CD14-positive monocyte (primary cell): ENCODE measurements at regions not wholly inside any gene's neighbourhood (a gene's known extent, or its start where the extent isn't known, plus 50 kb on each side); places are given as distances from the start of the nearest gene placed in this dataset.

Experiments
- DNase-seq, 3 donors: peaks; one replicate each; pipeline ENCODE4 v3.0.0-alpha.2; 2011 to 2022
- H2AFZ ChIP-seq: 2 replicates; pipeline ENCODE4 v1.6.0; 2012; ENCODE audit warnings: mild to moderate bottlenecking, low read depth, low read length, inconsistent platforms; ENCODE audit not compliant: insufficient read depth, poor library complexity, severe bottlenecking
- H3K27ac ChIP-seq, 2 donors: 1 replicate in 1 of 2; 2 replicates in 1 of 2; pipeline ENCODE4 v1.5.1; 2012 to 2013; ENCODE audit warnings: low read length in 2 of 2, control low read depth in 1 of 2, inconsistent platforms in 1 of 2, low read depth in 1 of 2, mild to moderate bottlenecking in 1 of 2
- H3K27me3 ChIP-seq, 2 donors: one replicate each; pipeline versions ENCODE4 v1.6.0 to v1.6.1; 2011 to 2013; ENCODE audit warnings: low read length in 2 of 2; ENCODE audit not compliant: control insufficient read depth in 2 of 2, insufficient read depth in 2 of 2
- H3K36me3 ChIP-seq, 2 donors: replicated peaks in 1 of 2; 1 replicate in 1 of 2; 2 replicates in 1 of 2; pipeline versions ENCODE4 v1.5.1 to v1.6.1; 2012 to 2013; ENCODE audit warnings: low read length in 2 of 2, control low read depth in 1 of 2, inconsistent platforms in 1 of 2, mild to moderate bottlenecking in 1 of 2; ENCODE audit not compliant: insufficient read depth in 2 of 2, control insufficient read depth in 1 of 2
- H3K4me1 ChIP-seq, 2 donors: 1 replicate in 1 of 2; 2 replicates in 1 of 2; pipeline versions ENCODE4 v1.5.1 to v1.6.1; 2012 to 2013; ENCODE audit warnings: low read length in 2 of 2, control low read depth in 1 of 2, inconsistent platforms in 1 of 2, mild to moderate bottlenecking in 1 of 2, moderate library complexity in 1 of 2; ENCODE audit not compliant: insufficient read depth in 2 of 2, control insufficient read depth in 1 of 2
- H3K4me2 ChIP-seq: replicated peaks from 2 replicates; pipeline ENCODE3; 2012; ENCODE audit warnings: low read length, moderate library complexity, mild to moderate bottlenecking; ENCODE audit not compliant: poor library complexity, severe bottlenecking; ENCODE audit errors: extremely low read depth
- H3K4me3 ChIP-seq, 3 experiments: fragments of 200-600 bp in 1 of 3; sonication (generic) in 1 of 3; replicated peaks in 1 of 3; 1 replicate in 2 of 3; 2 replicates in 1 of 3; pipeline ENCODE4 v1.5.1; 2011 to 2013; ENCODE audit warnings: low read length in 3 of 3, mild to moderate bottlenecking in 3 of 3, control low read depth in 2 of 3, low read depth in 2 of 3, inconsistent platforms in 1 of 3, moderate library complexity in 1 of 3
- H3K79me2 ChIP-seq: 2 replicates; pipeline ENCODE4 v1.6.0; 2012; ENCODE audit warnings: mild to moderate bottlenecking, control low read depth, inconsistent platforms, low read length, moderate library complexity; ENCODE audit not compliant: insufficient read depth
- H3K9ac ChIP-seq: 2 replicates; pipeline ENCODE4 v1.6.0; 2017; ENCODE audit warnings: low read length, mild to moderate bottlenecking; ENCODE audit not compliant: insufficient read depth, poor library complexity, severe bottlenecking
- H3K9me3 ChIP-seq, 2 donors: replicated peaks in 1 of 2; 1 replicate in 1 of 2; 2 replicates in 1 of 2; pipeline versions ENCODE4 v1.5.1 to v1.6.1; 2012 to 2013; ENCODE audit warnings: low read length in 2 of 2, control low read depth in 1 of 2; ENCODE audit not compliant: control insufficient read depth in 1 of 2, insufficient read depth in 1 of 2
- H4K20me1 ChIP-seq: 2 replicates; pipeline ENCODE4 v1.6.0; 2012; ENCODE audit warnings: mild to moderate bottlenecking, low read length, control low read depth, moderate library complexity; ENCODE audit not compliant: insufficient read depth
- H3K27ac Mint-ChIP-seq, 7 donors: one replicate each; pipeline ENCODE4 v1.8.0; 2020; ENCODE audit warnings: mild to moderate bottlenecking in 7 of 7, mixed read lengths in 7 of 7, moderate library complexity in 6 of 7, inconsistent platforms in 2 of 7
- H3K27me3 Mint-ChIP-seq, 3 donors: one replicate each; pipeline ENCODE4 v1.8.0; 2021 to 2022; ENCODE audit warnings: low read depth in 3 of 3, mild to moderate bottlenecking in 3 of 3, mixed read lengths in 3 of 3, moderate library complexity in 3 of 3, inconsistent platforms in 1 of 3
- H3K36me3 Mint-ChIP-seq, 2 donors: one replicate each; pipeline ENCODE4 v1.8.0; 2020; ENCODE audit warnings: mixed read lengths in 2 of 2, inconsistent platforms in 1 of 2, mild to moderate bottlenecking in 1 of 2
- H3K4me1 Mint-ChIP-seq: one replicate; pipeline ENCODE4 v1.8.0; 2020; ENCODE audit warnings: mild to moderate bottlenecking, mixed read lengths
- H3K4me3 Mint-ChIP-seq, 2 donors: one replicate each; pipeline ENCODE4 v1.8.0; 2020; ENCODE audit warnings: mild to moderate bottlenecking in 2 of 2, mixed read lengths in 2 of 2, moderate library complexity in 1 of 2
- H3K9me3 Mint-ChIP-seq, 7 donors: one replicate each; pipeline ENCODE4 v1.8.0; 2020 to 2022; ENCODE audit warnings: mixed read lengths in 7 of 7, mild to moderate bottlenecking in 6 of 7, moderate library complexity in 6 of 7, inconsistent platforms in 2 of 7
- WGBS: methylation state at CpG from one replicate; pipeline ENCODE4 v1.1.5; 2013; ENCODE audit warnings: missing lambda C conversion rate; ENCODE audit not compliant: insufficient coverage; 5-methylcytosine and 5-hydroxymethylcytosine counted together
- intact Hi-C, 2 donors: fragments of 100-400 bp; cut with micrococcal nuclease; formaldehyde crosslinking; loops; one replicate each; pipeline versions ENCODE4 v1.15.0 to v1.15.1; 2023
- TF ChIP-seq, protein P1 (sequence below): fragments of 200-600 bp; IDR thresholded peaks from one replicate; pipeline ENCODE4 v1.8.0; 2022; ENCODE audit warnings: antibody characterized with exemption, mild to moderate bottlenecking

DNA sequence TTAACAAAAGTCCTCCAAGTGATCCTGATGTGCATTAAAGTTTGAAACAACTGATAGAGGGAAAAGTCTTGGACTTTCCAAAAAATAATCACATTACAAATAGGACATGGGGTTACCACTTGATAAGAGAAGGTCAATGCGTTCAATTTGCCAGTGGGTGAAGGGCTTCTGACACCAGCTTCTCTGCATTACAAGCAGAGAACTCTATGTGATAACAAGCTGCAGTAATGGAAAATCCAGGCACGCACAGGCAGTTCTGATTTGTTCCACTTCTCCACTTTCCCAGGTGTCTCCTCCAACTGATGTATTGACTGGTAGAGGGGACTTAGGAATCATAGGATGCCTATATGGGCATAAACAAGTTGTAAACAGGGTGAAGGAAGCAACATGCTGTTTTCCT, 234.0 kb upstream of the MGAT5 start:
- intact Hi-C loops: no loop called here
- TF ChIP-seq, protein P1, sequence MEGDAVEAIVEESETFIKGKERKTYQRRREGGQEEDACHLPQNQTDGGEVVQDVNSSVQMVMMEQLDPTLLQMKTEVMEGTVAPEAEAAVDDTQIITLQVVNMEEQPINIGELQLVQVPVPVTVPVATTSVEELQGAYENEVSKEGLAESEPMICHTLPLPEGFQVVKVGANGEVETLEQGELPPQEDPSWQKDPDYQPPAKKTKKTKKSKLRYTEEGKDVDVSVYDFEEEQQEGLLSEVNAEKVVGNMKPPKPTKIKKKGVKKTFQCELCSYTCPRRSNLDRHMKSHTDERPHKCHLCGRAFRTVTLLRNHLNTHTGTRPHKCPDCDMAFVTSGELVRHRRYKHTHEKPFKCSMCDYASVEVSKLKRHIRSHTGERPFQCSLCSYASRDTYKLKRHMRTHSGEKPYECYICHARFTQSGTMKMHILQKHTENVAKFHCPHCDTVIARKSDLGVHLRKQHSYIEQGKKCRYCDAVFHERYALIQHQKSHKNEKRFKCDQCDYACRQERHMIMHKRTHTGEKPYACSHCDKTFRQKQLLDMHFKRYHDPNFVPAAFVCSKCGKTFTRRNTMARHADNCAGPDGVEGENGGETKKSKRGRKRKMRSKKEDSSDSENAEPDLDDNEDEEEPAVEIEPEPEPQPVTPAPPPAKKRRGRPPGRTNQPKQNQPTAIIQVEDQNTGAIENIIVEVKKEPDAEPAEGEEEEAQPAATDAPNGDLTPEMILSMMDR: no peak
- Histone ChIP-seq H3K36me3 (no peaks in the 10 kb centered on the region), H3K4me1 (peaks cover 0 to 7% of the 10 kb centered on the region in 2 donors), H3K27ac (no peak overlapping the region), H3K4me3 (no peak overlapping the region), H3K4me2 (no peak overlapping the region), H4K20me1 (no peaks in the 10 kb centered on the region), H3K9ac (no peak overlapping the region), H3K27me3 (peaks cover 7 to 9% of the 10 kb centered on the region in 2 donors), H3K9me3 (no peaks in the 10 kb centered on the region), H3K79me2 (no peaks in the 10 kb centered on the region), H2AFZ (no peak overlapping the region)
- no CpG with 5 or more reads among the region's 2 CpGs for WGBS
- Mint-ChIP-seq H3K27me3 (peaks cover 12 to 32% (median 29%) of the 10 kb centered on the region in 3 donors), H3K36me3 (no peaks in the 10 kb centered on the region), H3K4me1 (peaks cover 8% of the 10 kb centered on the region), H3K27ac (no peak overlapping the region), H3K9me3 (no peaks in the 10 kb centered on the region), H3K4me3 (no peak overlapping the region)
- no peak for DNase-seq

DNA sequence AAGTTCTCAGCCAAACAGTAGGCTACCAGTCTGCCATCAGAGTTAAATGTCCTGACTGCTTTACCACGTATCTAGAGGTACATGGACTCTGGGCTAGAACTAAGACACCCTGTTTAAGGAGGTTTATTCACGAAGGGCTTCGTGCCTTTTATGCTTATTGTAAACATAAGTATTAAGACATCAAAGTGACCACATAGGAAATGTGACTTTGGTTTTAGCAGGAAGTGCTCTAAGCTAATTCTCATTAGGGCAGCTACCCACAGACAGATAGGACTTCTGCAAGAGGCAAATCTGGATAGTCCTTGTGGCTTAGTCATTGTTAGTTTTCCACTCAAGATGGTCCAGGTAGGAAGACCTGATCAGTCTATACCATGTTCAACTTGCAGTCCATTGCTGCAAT, 233.3 kb upstream of the MGAT5 start:
- Mint-ChIP-seq H3K36me3 (no peaks in the 10 kb centered on the region), H3K4me1 (peaks cover 8% of the 10 kb centered on the region), H3K27me3 (peaks cover 13 to 32% (median 29%) of the 10 kb centered on the region in 3 donors), H3K9me3 (no peaks in the 10 kb centered on the region), H3K27ac (no peak overlapping the region), H3K4me3 (no peak overlapping the region)
- peaks cover 0 to 7% of the 10 kb centered on the region in 2 donors for H3K4me1 ChIP-seq
- no peaks in the 10 kb centered on the region for H3K36me3 ChIP-seq
- H3K27ac ChIP-seq: no peak overlapping the region
- intact Hi-C loops: no loop called here
- no peak overlapping the region for H2AFZ ChIP-seq
- no peaks in the 10 kb centered on the region for H3K9me3 ChIP-seq
- no peak for DNase-seq
- WGBS: no CpG with 5 or more reads among the region's 3 CpGs
- H3K79me2 ChIP-seq: no peaks in the 10 kb centered on the region
- TF ChIP-seq, protein P1: no peak
- H3K9ac ChIP-seq: no peak overlapping the region
- no peak overlapping the region for H3K4me2 ChIP-seq
- no peaks in the 10 kb centered on the region for H4K20me1 ChIP-seq
- H3K27me3 ChIP-seq: peaks cover 7 to 9% of the 10 kb centered on the region in 2 donors
- H3K4me3 ChIP-seq: no peak overlapping the region
